ENCODE measurements at regions not wholly inside any gene's neighbourhood (a gene's known extent, or its start where the extent isn't known, plus 50 kb on each side); places are given as distances from the start of the nearest gene placed in this dataset.

DNA sequence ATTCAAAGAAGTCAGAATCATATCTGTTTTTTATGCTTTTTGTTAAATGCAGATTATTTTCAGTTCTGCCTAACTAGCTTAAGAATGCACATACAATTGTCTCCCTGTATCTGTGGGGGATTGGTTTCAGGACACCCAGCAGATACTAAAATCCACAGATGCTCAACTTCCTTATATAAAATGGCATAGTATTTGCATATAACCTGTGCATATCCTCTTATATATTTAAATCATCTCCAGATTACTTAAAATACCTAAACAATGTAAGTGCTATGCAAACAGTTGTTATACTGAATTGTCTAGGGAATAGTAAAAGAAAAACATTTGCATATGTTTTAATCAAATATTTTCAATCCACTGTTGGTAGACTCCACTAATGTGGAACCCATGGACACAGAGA is 279.4 kb downstream of the TMA16 start:
- no peak for DNase-seq

GRCh38 chr4:163776957-163777356 is 282.5 kb downstream of the TMA16 start:
- DNase-seq: no peak

GRCh38 chr4:163781726-163782125 is 287.2 kb downstream of the TMA16 start:
- no peak for DNase-seq

GRCh38 chr4:163790231-163790630 is 295.7 kb downstream of the TMA16 start:
- DNase-seq: no peak

GRCh38 chr4:163795885-163796284 is 301.4 kb downstream of the TMA16 start:
- DNase-seq: no peak

DNA sequence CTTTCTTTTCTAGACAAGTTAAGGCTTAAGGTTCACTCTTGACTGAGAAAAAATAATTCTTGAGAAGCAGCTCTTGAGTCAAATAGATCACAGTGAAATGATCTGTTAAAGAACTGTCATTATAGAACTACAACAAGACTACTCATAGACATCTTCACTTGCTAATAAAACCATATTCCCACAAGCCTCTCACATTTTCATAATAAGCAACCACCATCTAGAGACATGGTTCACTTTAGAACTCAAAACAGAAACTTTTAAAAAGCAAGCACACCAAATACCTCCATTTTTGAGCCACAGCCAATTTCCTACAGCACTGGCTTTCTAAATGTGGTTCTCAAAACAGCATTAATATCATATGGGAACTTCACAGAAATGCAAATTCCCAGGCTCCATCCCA is 309.5 kb downstream of the TMA16 start:
- DNase-seq: no peak

DNA sequence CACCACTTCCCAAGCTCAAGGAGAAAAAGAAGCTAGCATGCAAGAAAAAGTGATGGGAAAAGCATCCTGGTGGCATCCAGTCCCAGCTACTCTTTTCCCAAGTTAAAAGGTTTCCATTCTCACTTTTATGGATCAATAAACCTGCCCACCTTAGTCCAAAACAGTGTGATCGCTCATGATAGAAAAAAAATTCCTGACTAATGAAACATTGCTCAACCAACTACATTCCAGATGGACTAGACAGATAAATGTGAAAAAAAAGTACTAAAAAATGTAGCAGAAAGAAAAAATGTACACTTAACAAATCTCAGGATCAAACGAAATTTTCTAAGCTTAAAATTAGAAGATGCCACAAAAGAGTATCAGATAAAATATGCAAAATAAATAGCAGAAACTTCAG is 312.2 kb downstream of the TMA16 start:
- DNase-seq: no peak

DNA sequence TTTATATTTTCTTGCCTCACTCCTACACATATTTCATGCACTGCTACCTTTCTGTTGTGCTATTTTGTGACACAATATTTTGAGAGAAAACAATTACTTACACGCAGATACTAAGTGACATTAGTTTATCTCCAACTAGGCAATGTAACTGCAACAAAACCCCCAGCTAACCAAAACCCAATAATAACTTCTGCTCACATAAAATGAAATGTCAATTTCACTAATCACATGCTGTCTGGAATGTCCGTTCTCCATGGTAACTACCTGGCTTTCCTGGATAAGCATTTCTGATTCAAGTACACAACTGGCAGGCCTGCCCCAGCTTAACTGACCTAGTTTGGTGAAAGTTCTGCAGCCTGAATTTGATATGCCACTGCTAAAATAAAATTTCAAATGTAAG is 313.5 kb downstream of the TMA16 start:
- DNase-seq: no peak

GRCh38 chr4:163810755-163811154 is 316.3 kb downstream of the TMA16 start:
- DNase-seq: no peak

- DNase-seq: no peak
These were observed 321.3 kb downstream of the TMA16 start for GRCh38 chr4:163815776-163816175.

GRCh38 chr4:163816494-163816893 is 322.0 kb downstream of the TMA16 start:
- DNase-seq: no peak

DNA sequence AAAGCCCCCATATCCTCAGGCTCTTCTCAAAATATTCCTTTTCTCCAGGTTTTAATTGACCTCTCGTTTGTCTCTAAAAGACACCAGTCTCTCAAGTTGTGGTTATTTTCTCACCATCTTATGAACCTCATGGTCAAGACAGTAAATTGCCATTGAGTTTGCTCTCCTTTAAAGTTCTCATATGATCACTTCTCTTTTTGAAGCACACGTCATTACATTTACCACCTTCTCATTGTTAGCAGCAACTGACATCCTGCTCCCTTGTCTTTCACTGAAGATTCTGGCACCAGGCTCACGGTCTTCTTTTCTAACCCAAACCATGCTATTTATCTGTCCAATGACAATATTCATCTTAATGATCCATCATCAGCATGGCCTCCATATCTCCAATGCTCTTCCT is 324.2 kb downstream of the TMA16 start:
- no peak for DNase-seq

- no peak for DNase-seq
These were observed 339.2 kb downstream of the TMA16 start for GRCh38 chr4:163833669-163834068.

- no peak for DNase-seq
These were observed 351.5 kb downstream of the TMA16 start for GRCh38 chr4:163846008-163846407.

- no peak for DNase-seq
These were observed 357.8 kb downstream of the TMA16 start for GRCh38 chr4:163852246-163852645.

- no peak for DNase-seq
These were observed 363.4 kb downstream of the TMA16 start for GRCh38 chr4:163857903-163858302.

- DNase-seq: no peak
These were observed 364.0 kb downstream of the TMA16 start for GRCh38 chr4:163858515-163858914.

- DNase-seq: no peak
These were observed 368.6 kb downstream of the TMA16 start for GRCh38 chr4:163863082-163863481.

GRCh38 chr4:163865010-163865409 is 370.5 kb downstream of the TMA16 start:
- DNase-seq: no peak

- DNase-seq: no peak
These were observed 372.3 kb downstream of the TMA16 start for GRCh38 chr4:163866728-163867315.

GRCh38 chr4:163868445-163868844 is 374.0 kb downstream of the TMA16 start:
- DNase-seq: no peak

DNA sequence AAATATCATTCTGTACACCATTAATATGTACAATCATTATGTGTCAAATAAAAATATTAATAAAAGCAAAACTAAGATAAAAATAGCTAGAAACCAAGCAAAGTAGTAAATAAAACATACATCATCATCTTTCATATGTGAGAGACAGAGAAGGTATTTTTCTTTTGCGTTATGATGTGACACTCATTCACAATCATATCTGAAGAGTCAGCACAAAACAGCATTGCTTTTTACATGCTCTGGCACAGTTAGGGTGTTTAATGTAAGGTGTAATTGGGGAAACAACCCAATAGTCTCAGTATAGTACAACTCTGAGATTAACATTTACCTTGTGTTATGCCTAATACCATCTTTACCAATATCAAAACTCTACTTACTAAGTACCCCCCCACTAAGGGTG is 376.6 kb downstream of the TMA16 start:
- no peak for DNase-seq

GRCh38 chr4:163875327-163875726 is 380.8 kb downstream of the TMA16 start:
- DNase-seq: no peak

GRCh38 chr4:163878336-163879121 is 384.0 kb downstream of the TMA16 start:
- no peak for DNase-seq

- DNase-seq: no peak
These were observed 397.9 kb downstream of the TMA16 start for GRCh38 chr4:163892417-163892816.

All from NCI-H1694 (cell line).